ENCODE measurements at regions not wholly inside any gene's neighbourhood (a gene's known extent, or its start where the extent isn't known, plus 50 kb on each side); places are given as distances from the start of the nearest gene placed in this dataset.

- intact Hi-C loops (cut with micrococcal nuclease) = no loop called here
Observed at GRCh38 chr7:131190581-131190980, 137.1 kb upstream of the MKLN1 start.

GRCh38 chr7:131194070-131194865, 133.4 kb upstream of the MKLN1 start:
- intact Hi-C loops (cut with micrococcal nuclease) = no loop called here

GRCh38 chr7:131196803-131197202, 130.9 kb upstream of the MKLN1 start:
- intact Hi-C loops (cut with micrococcal nuclease) = no loop called here

GRCh38 chr7:131197920-131198615, 129.6 kb upstream of the MKLN1 start:
- intact Hi-C loops (cut with micrococcal nuclease) = no loop called here

GRCh38 chr7:131202451-131202850, 125.2 kb upstream of the MKLN1 start:
- intact Hi-C loops (cut with micrococcal nuclease) = no loop called here

GRCh38 chr7:131203291-131203976, 124.2 kb upstream of the MKLN1 start:
- intact Hi-C loops (cut with micrococcal nuclease) = no loop called here

GRCh38 chr7:131208777-131209176, 118.9 kb upstream of the MKLN1 start:
- intact Hi-C loops (cut with micrococcal nuclease) = no loop called here

- intact Hi-C loops (cut with micrococcal nuclease) = no loop called here
Observed at GRCh38 chr7:131210618-131211017, 117.1 kb upstream of the MKLN1 start.

GRCh38 chr7:131211500-131211899, 116.2 kb upstream of the MKLN1 start:
- intact Hi-C loops (cut with micrococcal nuclease) = no loop called here

GRCh38 chr7:131212114-131212513, 115.6 kb upstream of the MKLN1 start:
- intact Hi-C loops (cut with micrococcal nuclease) = no loop called here

- intact Hi-C loops (cut with micrococcal nuclease) = no loop called here
Observed at GRCh38 chr7:131218727-131219128, 108.9 kb upstream of the MKLN1 start.

GRCh38 chr7:131219312-131220041, 108.2 kb upstream of the MKLN1 start:
- intact Hi-C loops (cut with micrococcal nuclease) = no loop called here

GRCh38 chr7:131221061-131221460, 106.6 kb upstream of the MKLN1 start:
- intact Hi-C loops (cut with micrococcal nuclease) = no loop called here

GRCh38 chr7:131222171-131222570, 105.5 kb upstream of the MKLN1 start:
- intact Hi-C loops (cut with micrococcal nuclease) = no loop called here

GRCh38 chr7:131223151-131223550, 104.5 kb upstream of the MKLN1 start:
- intact Hi-C loops (cut with micrococcal nuclease) = no loop called here

GRCh38 chr7:131224996-131225395, 102.7 kb upstream of the MKLN1 start:
- intact Hi-C loops (cut with micrococcal nuclease) = no loop called here

GRCh38 chr7:131225619-131226513, 101.8 kb upstream of the MKLN1 start:
- intact Hi-C loops (cut with micrococcal nuclease) = no loop called here

- intact Hi-C loops (cut with micrococcal nuclease) = no loop called here
Observed at GRCh38 chr7:131226514-131226865, 101.2 kb upstream of the MKLN1 start.

GRCh38 chr7:131231381-131232220, 96.1 kb upstream of the MKLN1 start:
- intact Hi-C loops (cut with micrococcal nuclease) = loop anchor here (1.0 to 5.0 kb wide), 5 partner anchors 43 to 319 kb away; no protein-coding TSS in a partner anchor

GRCh38 chr7:131232768-131233167, 94.9 kb upstream of the MKLN1 start:
- intact Hi-C loops (cut with micrococcal nuclease) = loop anchor here (5.0 kb wide), 2 partner anchors 270 to 320 kb away; no protein-coding TSS in a partner anchor
